ENCODE measurements at regions not wholly inside any gene's neighbourhood (a gene's known extent, or its start where the extent isn't known, plus 50 kb on each side); places are given as distances from the start of the nearest gene placed in this dataset.

DNA sequence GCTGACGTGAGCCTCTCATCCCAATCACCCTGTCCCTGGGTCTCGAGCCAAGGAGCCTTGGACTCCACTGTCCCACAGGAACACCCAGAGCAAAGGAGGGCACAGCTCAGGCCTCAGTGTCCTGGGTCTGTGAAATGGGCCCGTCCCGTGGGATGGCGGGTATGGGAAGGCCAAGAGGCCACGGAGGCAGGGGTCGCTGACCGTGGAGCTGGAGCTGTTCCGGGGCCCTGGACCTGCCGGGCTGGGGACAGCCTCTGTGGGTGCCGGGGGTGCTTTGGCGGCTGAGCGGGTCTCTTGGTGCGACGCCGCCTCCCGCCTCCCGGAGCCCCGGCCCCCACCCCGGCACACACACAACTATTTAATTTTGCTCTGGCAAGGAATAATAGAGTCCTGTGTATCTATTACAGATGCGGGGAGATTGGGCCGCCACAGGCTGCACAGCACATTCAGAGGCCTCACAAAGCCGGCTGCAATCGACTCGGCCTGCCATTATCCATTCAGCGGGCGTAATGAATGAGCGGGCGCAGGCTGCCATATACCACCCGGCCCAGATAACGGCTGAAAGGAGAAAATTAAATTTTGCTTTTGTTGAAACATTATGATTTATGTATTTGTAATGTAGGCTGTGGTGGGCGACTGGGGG is 83.9 kb upstream of the NKX1-1 start:
- DNase-seq (ENCODE audit: extremely low read depth in 1 of 4, low spot score in 3 of 4) = no peak
- Histone ChIP-seq H3K4me3 (no peak overlapping the region), H3K9me1 (ENCODE audit: control insufficient read depth, insufficient read depth, low read length) (no peaks in the 10 kb centered on the region), H3K4me1 (replicated peaks in 1 of 2; ENCODE audit: control insufficient read depth in 2 of 2, insufficient read depth in 2 of 2, low read length in 2 of 2) (peaks cover 0 to 38% of the 10 kb centered on the region in 2 experiments; a peak in 2 of 5 replicates), H3K27ac (ENCODE audit: extremely low read depth, low read depth, low read length) (no peak overlapping the region), H4K20me1 (replicated peaks; ENCODE audit: control insufficient read depth, insufficient read depth, low read length) (no peaks in the 10 kb centered on the region; the same call in 1 of the 2 replicates), H3K9me3 (replicated peaks; ENCODE audit: control insufficient read depth, insufficient read depth, low read depth, low read length) (no peaks in the 10 kb centered on the region; the same call in 1 of the 2 replicates), H3K79me2 (ENCODE audit: control insufficient read depth, insufficient read depth, low read length) (no peaks in the 10 kb centered on the region), H3K4me2 (ENCODE audit: insufficient read depth, low read length) (no peak overlapping the region), H2AFZ (ENCODE audit: low read depth, low read length) (no peak overlapping the region), H3K9ac (ENCODE audit: insufficient read depth in 1 of 2, low read depth in 2 of 2, low read length in 2 of 2) (no peak overlapping the region), H3K36me3 (ENCODE audit: control insufficient read depth, insufficient read depth, low read length) (no peaks in the 10 kb centered on the region), H3K27me3 (ENCODE audit: control insufficient read depth in 2 of 2, insufficient read depth in 2 of 2, low read length in 2 of 2) (peaks cover 34 to 76% of the 10 kb centered on the region in 2 experiments)
- ChIA-PET CTCF (ENCODE audit: low intra/inter-chr PET ratio) (no interaction called here), POLR2A (no interaction called here)
- BruUV-seq (replicated peaks) = no TSS peak
- intact Hi-C loops (cut with micrococcal nuclease) (no loop called here), in situ Hi-C loops (cut with MboI) (no loop called here)
- ATAC-seq = no peak
- FAIRE-seq = no peak
- WGBS (ENCODE audit: insufficient coverage, low coverage, missing lambda C conversion rate) = 12% methylated on average over 22 of the region's 32 CpGs
- TF ChIP-seq, protein P1, sequence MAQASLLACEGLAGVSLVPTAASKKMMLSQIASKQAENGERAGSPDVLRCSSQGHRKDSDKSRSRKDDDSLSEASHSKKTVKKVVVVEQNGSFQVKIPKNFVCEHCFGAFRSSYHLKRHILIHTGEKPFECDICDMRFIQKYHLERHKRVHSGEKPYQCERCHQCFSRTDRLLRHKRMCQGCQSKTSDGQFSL (CRISPR knock-in tag; IDR thresholded peaks at IDR 0.05) = no peak
- TF ChIP-seq, protein P1 (tag; IDR thresholded peaks at IDR 0.05) = no peak
- TF ChIP-seq HEY1 (CRISPR knock-in tag; IDR thresholded peaks at IDR 0.05; ENCODE audit: borderline replicate concordance) (no peak), ZNF644 (tag; IDR thresholded peaks at IDR 0.05; ENCODE audit: low read depth) (no peak), LARP7 (IDR thresholded peaks at IDR 0.05) (no peak), SIRT6 (IDR thresholded peaks at IDR 0.05; ENCODE audit: low read depth, low read length) (no peak), KLF16 (IDR thresholded peaks at IDR 0.05) (no peak)
- TF ChIP-seq, protein P2, sequence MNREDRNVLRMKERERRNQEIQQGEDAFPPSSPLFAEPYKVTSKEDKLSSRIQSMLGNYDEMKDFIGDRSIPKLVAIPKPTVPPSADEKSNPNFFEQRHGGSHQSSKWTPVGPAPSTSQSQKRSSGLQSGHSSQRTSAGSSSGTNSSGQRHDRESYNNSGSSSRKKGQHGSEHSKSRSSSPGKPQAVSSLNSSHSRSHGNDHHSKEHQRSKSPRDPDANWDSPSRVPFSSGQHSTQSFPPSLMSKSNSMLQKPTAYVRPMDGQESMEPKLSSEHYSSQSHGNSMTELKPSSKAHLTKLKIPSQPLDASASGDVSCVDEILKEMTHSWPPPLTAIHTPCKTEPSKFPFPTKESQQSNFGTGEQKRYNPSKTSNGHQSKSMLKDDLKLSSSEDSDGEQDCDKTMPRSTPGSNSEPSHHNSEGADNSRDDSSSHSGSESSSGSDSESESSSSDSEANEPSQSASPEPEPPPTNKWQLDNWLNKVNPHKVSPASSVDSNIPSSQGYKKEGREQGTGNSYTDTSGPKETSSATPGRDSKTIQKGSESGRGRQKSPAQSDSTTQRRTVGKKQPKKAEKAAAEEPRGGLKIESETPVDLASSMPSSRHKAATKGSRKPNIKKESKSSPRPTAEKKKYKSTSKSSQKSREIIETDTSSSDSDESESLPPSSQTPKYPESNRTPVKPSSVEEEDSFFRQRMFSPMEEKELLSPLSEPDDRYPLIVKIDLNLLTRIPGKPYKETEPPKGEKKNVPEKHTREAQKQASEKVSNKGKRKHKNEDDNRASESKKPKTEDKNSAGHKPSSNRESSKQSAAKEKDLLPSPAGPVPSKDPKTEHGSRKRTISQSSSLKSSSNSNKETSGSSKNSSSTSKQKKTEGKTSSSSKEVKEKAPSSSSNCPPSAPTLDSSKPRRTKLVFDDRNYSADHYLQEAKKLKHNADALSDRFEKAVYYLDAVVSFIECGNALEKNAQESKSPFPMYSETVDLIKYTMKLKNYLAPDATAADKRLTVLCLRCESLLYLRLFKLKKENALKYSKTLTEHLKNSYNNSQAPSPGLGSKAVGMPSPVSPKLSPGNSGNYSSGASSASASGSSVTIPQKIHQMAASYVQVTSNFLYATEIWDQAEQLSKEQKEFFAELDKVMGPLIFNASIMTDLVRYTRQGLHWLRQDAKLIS (CRISPR knock-in tag; IDR thresholded peaks at IDR 0.05) = no peak
- TF ChIP-seq, protein P3, sequence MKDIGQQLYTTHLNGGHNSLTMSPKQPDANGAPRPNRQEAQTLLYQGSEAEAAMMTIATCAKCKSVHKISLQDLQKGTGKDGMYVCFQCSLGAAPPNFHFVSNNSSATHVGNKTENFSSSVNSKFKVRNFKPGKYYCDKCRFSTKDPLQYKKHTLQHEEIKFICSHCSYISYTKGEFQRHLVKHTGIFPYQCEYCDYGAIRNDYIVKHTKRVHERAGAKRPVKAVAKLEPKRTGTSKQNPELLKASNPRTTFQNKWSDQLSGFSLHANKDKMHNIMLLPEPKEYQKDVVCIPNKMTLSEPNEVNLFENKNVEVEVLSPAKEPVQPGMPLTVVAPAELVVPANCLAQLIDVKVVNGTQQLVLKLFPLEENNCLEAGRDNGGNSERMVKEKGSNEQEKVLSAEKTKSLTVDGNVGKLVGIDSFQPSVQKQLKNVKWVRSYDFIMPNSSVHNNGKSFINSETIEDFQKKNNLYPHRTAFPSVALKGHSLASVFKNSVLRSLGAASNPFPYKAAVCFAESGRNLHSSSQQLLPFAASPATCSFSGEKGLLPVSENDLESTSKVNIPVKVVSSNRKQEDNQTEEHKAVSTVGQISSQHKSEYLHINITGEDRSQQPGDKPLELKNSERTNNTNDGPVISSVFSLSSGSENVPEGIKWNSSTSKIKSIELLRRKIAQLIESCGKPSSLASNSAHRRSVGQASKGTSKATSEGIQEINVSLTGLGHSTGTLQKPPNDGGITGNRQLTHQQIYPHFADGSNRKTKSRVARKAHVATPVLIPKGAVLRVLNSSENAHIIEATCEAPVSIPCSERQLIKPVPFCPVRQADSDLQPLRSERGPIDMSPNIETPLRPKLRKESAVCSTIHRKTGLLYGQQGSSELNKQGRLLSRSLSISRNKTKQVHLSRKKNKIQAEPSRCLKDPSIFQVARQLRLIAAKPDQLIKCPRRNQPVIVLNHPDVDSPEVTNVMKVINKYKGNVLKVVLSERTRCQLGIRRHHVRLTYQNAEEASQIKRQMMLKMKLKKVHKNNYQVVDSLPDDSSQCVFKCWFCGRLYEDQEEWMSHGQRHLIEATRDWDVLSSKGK (CRISPR knock-in tag; IDR thresholded peaks at IDR 0.05) = no peak

Data from K562 (cell line).